Testis (tissue), 2 donors: ENCODE measurements at regions not wholly inside any gene's neighbourhood (a gene's known extent, or its start where the extent isn't known, plus 50 kb on each side); places are given as distances from the start of the nearest gene placed in this dataset.

Experiments
- CTCF ChIP-seq, 3 experiments: fragments of 450-650 bp in 2 of 3; fragments of 200-600 bp in 1 of 3; sonication (generic) in 1 of 3; IDR thresholded peaks; one replicate each; pipeline ENCODE4 v1.5.1; 2016 to 2019; ENCODE audit warnings: antibody characterized with exemption in 3 of 3, mild to moderate bottlenecking in 2 of 3, moderate library complexity in 1 of 3
- POLR2A ChIP-seq: fragments of 450-650 bp; IDR thresholded peaks from one replicate; pipeline ENCODE4 v1.6.1; 2017; ENCODE audit warnings: antibody characterized with exemption, mild to moderate bottlenecking, moderate library complexity

DNA sequence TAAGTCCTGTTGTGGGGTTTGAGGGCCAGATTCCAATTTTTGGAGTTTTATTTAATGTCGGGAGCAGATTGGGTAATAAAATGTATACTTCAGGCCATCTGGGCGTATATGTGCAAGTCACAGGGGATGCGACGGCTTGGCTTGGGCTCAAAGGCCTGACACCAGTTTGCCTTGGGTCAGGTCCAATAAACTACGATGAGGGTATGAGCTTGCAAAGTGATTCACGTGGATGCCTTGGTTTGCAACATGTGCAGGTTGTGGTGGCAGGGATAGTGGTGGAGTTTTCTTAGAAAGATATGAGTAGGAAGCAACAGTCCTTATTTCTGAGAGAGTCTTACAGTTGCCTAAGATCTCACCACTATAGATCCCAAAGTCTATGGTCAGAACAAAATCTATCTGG, 157.0 kb upstream of the CDH11 start:
- TF ChIP-seq CTCF (IDR thresholded peaks at IDR 0.05) = no peak
- no peak for TF ChIP-seq POLR2A
